Natural killer cell (primary cell): ENCODE measurements at regions not wholly inside any gene's neighbourhood (a gene's known extent, or its start where the extent isn't known, plus 50 kb on each side); places are given as distances from the start of the nearest gene placed in this dataset.

Experiments used
- ATAC-seq, 3 donors: fragments of 150-1000 bp in 2 of 3; fragments of 200-7000 bp in 1 of 3; cut with Tn5 transposase; 1 replicate in 1 of 3; 2 replicates in 2 of 3; pipeline ENCODE4 v1.10.0; 2021; ENCODE audit warnings: mild to moderate bottlenecking in 2 of 3, moderate library complexity in 2 of 3
- DNase-seq, 2 donors: peaks; one replicate each; pipeline versions ENCODE4 v3.0.0 to v3.0.0-alpha.2; 2013 to 2021; ENCODE audit warnings: mixed read lengths in 1 of 2
- H3K27ac ChIP-seq: one replicate; pipeline ENCODE4 v1.5.1; 2013; ENCODE audit warnings: mild to moderate bottlenecking, low read length
- H3K27me3 ChIP-seq: one replicate; pipeline ENCODE4 v1.6.1; 2013; ENCODE audit warnings: low read length; ENCODE audit not compliant: control insufficient read depth, insufficient read depth
- H3K36me3 ChIP-seq: one replicate; pipeline ENCODE4 v1.6.1; 2013; ENCODE audit warnings: low read length; ENCODE audit not compliant: control insufficient read depth, insufficient read depth
- H3K4me1 ChIP-seq: one replicate; pipeline ENCODE4 v1.6.1; 2013; ENCODE audit warnings: low read length; ENCODE audit not compliant: control insufficient read depth, insufficient read depth
- H3K4me3 ChIP-seq: one replicate; pipeline ENCODE4 v1.5.1; 2013; ENCODE audit warnings: low read length
- H3K9me3 ChIP-seq: one replicate; pipeline ENCODE4 v1.6.1; 2013; ENCODE audit warnings: low read length; ENCODE audit not compliant: control insufficient read depth, insufficient read depth
- H3K27ac Mint-ChIP-seq, 2 donors: one replicate each; pipeline ENCODE4 v1.8.0; 2022; ENCODE audit warnings: mild to moderate bottlenecking in 2 of 2, mixed read lengths in 2 of 2, moderate library complexity in 1 of 2
- H3K27me3 Mint-ChIP-seq, 2 donors: one replicate each; pipeline ENCODE4 v1.8.0; 2022; ENCODE audit warnings: low read depth in 2 of 2, mixed read lengths in 2 of 2
- H3K36me3 Mint-ChIP-seq: one replicate; pipeline ENCODE4 v1.8.0; 2022; ENCODE audit warnings: mixed read lengths
- H3K4me1 Mint-ChIP-seq, 2 donors: one replicate each; pipeline ENCODE4 v1.8.0; 2022; ENCODE audit warnings: mixed read lengths in 2 of 2
- H3K4me3 Mint-ChIP-seq: one replicate; pipeline ENCODE4 v1.8.0; 2022; ENCODE audit warnings: mild to moderate bottlenecking, moderate library complexity, mixed read lengths
- H3K9me3 Mint-ChIP-seq, 2 donors: one replicate each; pipeline ENCODE4 v1.8.0; 2022; ENCODE audit warnings: mixed read lengths in 2 of 2
- CTCF ChIP-seq: fragments of 200-600 bp; IDR thresholded peaks from one replicate; pipeline ENCODE4 v1.8.0; 2022; ENCODE audit warnings: antibody characterized with exemption
- WGBS: methylation state at CpG from one replicate; pipeline ENCODE4 v1.1.7; 2013; ENCODE audit warnings: missing lambda C conversion rate; ENCODE audit not compliant: insufficient coverage; 5-methylcytosine and 5-hydroxymethylcytosine counted together
- intact Hi-C: fragments of 100-400 bp; cut with micrococcal nuclease; formaldehyde crosslinking; loops from one replicate; pipeline ENCODE4 v1.14.2; 2022

DNA sequence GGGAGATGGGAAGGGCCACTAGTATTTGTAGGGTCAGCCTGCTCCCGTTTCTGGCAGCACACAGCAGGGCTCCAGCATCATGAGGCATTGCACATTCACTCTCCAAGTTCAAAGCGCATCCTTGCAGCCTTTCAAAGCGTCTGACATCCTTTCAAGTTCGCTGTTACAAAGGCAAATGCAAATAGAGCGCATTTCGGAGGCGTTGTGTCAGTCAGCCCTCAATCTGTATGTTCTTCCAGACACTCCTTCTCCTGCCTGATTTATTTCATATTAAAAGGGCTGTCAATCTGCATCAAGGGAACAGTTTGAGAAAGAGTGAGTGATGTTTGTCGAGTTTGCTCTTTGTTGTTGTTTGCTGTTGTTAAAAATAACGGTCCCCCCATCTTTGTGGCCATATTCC, 188.5 kb downstream of the SNX10 start:
- no peaks in the 10 kb centered on the region for H3K36me3 Mint-ChIP-seq
- Histone ChIP-seq H3K4me3 (no peak overlapping the region), H3K4me1 (no peaks in the 10 kb centered on the region), H3K36me3 (no peaks in the 10 kb centered on the region), H3K9me3 (no peaks in the 10 kb centered on the region), H3K27me3 (no peaks in the 10 kb centered on the region), H3K27ac (no peak overlapping the region)
- no peak for TF ChIP-seq CTCF
- no peak overlapping the region for H3K4me3 Mint-ChIP-seq
- peaks cover 3 to 35% of the 10 kb centered on the region in 2 donors for H3K27me3 Mint-ChIP-seq
- intact Hi-C loops = no loop called here
- H3K9me3 Mint-ChIP-seq = no peaks in the 10 kb centered on the region
- DNase-seq (no peak), ATAC-seq (no peak)
- H3K4me1 Mint-ChIP-seq = no peaks in the 10 kb centered on the region
- WGBS = 85% methylated on average over 8 of the region's 9 CpGs
- H3K27ac Mint-ChIP-seq = no peak overlapping the region

GRCh38 chr7:26482927-26483326, 191.3 kb downstream of the SNX10 start:
- H3K36me3 ChIP-seq = no peaks in the 10 kb centered on the region
- WGBS = 91% methylated on average over 3 of the region's 3 CpGs
- Mint-ChIP-seq H3K4me1 (no peaks in the 10 kb centered on the region), H3K36me3 (no peaks in the 10 kb centered on the region), H3K9me3 (no peaks in the 10 kb centered on the region), H3K27me3 (peaks cover 0 to 27% of the 10 kb centered on the region in 2 donors), H3K27ac (no peak overlapping the region), H3K4me3 (no peak overlapping the region)
- H3K27ac ChIP-seq = no peak overlapping the region
- DNase-seq = no peak
- no peak overlapping the region for H3K4me3 ChIP-seq
- intact Hi-C loops = no loop called here
- H3K27me3 ChIP-seq = no peaks in the 10 kb centered on the region
- TF ChIP-seq CTCF = no peak
- no peaks in the 10 kb centered on the region for H3K4me1 ChIP-seq
- H3K9me3 ChIP-seq = no peaks in the 10 kb centered on the region
- no peak for ATAC-seq

- H3K36me3 Mint-ChIP-seq = no peaks in the 10 kb centered on the region
These were observed 192.2 kb downstream of the SNX10 start for GRCh38 chr7:26483843-26484242.

More at GRCh38 chr7:26483843-26484242, 192.2 kb downstream of the SNX10 start:
- DNase-seq (no peak), ATAC-seq (no peak)
- H3K9me3 Mint-ChIP-seq = no peaks in the 10 kb centered on the region
- 85% methylated on average over 5 of the region's 5 CpGs for WGBS
- peaks cover 0 to 35% of the 10 kb centered on the region in 2 donors for H3K27me3 Mint-ChIP-seq
- H3K36me3 ChIP-seq = no peaks in the 10 kb centered on the region
- no peak for TF ChIP-seq CTCF
- H3K27me3 ChIP-seq = no peaks in the 10 kb centered on the region
- no peak overlapping the region for H3K27ac Mint-ChIP-seq
- H3K27ac ChIP-seq = no peak overlapping the region
- H3K4me3 ChIP-seq = no peak overlapping the region
- no peak overlapping the region for H3K4me3 Mint-ChIP-seq
- H3K9me3 ChIP-seq = no peaks in the 10 kb centered on the region
- no peaks in the 10 kb centered on the region for H3K4me1 ChIP-seq
- intact Hi-C loops = no loop called here
- H3K4me1 Mint-ChIP-seq = no peaks in the 10 kb centered on the region
